LHCN-M2 (cell line): ENCODE measurements at regions not wholly inside any gene's neighbourhood (a gene's known extent, or its start where the extent isn't known, plus 50 kb on each side); places are given as distances from the start of the nearest gene placed in this dataset.
"Not testable (repeated sequence)": the region's sequence is repeated elsewhere in the genome, so short reads cannot be mapped to it uniquely, and the experiment has no call there.

ENCODE experiments used
- DNase-seq: peaks from one replicate; pipeline ENCODE4 v3.0.0-alpha.2; 2012; ENCODE audit warnings: low read depth

DNA sequence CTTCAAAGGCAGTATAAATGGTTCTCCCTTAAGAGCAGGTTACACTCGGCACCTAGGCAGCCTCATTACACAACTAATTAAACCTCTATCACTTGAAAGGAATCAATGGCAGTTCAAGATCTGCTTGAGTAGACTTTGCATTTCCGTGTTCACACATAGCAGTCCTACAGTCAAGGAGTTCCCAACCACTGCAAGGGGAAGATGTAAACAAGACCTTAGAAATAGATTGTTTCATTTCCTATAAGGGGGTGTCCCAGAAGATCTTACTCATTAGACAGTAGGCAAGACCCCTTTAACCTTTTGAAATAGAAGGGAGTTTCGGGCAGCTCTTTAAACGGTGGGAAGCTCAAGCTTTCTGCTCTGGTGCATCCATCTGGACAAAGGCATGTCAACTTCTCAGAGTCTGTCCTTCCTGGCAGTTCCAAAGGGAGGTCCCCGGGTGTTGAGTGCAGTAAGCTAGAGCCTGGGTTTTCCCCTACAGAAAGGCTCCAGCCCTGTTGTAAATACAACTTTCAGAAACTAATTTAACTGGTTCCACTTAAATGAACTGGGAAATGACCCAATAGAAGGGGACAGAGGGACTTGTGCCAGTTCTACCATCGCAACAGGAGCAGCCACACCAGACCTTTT, 150.8 kb downstream of the RBMX2 start:
- no peak for DNase-seq

DNA sequence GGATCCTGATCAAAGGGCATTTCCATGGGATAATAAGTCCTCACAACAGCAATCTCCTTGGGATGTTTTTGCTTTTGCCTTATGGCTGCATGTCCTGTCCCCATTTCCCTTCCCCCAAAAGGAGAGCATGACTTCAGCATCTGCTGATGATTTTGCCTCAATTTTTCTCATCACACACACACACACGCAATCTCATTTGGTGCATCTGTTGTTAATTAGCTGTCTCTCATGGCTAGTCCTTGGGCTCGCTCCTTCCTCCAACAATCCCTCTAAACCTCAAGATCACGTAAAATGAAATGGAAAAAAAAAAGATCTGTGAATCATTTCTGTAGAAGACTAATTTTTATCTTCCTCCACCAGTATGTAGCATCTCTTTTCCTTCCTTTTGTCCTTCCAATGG, 153.6 kb downstream of the RBMX2 start:
- DNase-seq = no peak

DNA sequence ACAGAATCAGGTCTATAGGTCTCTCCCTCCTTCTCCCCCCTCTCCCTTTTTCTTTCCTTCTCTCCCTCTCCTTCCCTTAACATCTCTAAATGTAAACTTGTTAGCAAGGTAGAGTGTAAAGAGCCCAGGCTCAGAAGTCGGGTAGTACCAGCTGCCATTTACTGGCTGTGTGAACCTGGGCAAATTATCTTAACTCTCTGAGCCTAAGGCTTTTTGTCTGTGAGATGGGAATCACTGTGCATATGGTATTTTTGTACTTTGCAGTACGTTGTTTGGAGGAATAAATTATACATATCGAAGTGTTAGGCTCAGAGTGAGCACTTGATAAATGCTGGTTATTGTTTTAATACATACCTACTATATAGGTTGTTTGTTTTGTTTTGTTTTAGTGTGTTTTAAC, 154.0 kb downstream of the RBMX2 start:
- no peak for DNase-seq

DNA sequence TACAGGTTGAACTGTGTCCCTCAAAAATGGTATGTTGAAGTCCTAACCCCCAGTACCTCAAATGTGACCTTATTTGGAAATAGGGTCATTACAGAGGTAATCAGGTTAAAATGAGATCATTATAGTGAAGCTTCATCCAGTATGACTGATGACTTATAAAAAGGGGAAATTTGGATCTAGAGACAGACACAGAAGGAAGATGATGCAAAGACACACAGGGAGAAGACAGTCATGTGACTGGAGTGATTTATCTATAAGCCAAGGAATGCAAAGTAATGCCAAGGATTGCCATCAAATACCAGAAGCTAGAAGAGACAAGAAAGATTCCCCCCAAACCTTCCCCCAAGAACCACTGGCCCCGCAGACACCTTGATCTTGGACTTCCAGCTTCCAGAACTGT, 155.2 kb downstream of the RBMX2 start:
- DNase-seq = no peak

DNA sequence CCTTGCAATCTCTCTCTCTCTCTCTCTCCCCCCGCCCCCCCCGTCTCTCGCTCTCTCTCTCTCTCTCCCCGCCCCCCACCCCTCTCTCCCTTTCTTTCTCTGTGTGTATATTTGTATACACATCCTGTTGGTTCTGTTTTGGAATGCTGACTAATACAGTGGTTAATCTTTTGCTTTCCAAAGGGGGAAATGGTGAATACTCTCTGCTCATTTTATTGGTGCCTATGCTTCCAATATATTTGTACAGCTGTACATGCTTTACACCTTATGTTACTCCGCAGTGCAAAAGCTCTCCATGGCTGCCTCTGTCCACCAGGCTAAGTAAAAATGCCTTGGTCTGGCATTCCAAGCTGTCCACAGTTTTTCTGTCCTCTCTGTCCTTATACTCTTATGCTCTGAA, 158.8 kb downstream of the RBMX2 start:
- no peak for DNase-seq

DNA sequence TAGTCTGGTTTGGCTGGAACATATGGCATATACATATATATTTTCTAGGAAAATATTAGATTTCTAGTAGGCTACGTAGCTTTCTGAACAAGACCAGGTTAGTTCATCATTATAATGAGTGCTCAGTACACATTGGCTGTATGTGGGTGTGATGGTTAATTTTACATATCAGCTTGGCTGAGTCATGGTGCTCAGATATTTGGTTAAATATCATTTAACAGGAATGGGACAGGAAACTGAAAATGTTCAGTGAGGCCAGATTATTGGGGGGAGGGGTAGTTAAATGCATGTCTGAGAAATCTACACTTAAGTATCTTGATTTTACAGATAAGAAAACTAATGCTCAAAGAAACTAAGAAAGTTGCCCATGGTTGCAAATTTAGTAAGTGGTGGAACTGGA, 160.1 kb downstream of the RBMX2 start:
- no peak for DNase-seq

DNA sequence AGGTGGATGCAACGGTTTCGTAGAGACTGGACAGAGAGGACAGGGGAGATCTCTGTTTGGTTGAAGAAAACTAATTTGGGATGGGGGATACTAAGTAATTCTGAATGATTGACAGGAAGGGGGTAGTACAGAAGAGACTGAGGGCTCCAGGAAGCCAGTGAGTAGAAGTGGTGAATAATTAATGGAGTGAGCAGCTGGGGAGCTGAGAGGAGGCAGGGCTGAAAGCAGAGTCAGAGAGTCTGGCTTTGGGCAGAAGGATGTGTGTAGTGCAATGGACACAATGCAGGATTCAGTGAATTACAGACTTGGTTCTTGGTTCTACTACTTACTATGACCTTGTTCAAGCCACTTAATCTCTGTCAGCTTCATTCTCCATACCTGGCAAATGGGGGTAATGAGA, 161.7 kb downstream of the RBMX2 start:
- DNase-seq = no peak

DNA sequence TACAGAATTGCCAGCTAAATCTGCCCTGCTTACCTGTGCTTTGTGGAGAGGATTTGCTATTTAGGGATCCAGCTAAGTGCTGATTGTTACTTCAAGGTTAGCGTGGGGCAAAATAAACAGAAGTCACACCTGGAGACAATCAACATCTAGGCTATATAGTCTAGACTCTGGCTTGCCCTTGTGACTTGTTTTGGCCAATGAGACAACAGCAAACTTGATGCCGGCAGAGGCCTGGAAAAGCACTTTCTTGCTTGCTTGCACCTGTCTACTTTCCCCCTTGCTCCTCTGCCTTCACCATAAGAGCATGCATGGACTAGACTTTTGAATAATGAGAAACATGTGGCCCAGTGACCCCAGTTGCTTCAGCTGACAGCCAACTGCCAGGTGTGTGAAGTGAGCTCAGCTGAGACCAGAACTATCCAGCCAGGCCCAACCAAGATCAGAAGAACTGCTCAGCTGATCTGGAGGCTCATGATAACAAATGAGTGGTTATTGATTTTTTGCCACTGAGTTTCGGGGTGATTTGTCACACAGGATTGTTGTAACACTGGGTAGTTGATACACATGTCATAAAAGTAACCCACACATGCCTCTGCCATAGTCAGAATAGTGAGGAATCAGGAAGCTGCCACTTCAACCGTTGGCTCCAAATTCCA, 164.4 kb downstream of the RBMX2 start:
- DNase-seq = no peak

DNA sequence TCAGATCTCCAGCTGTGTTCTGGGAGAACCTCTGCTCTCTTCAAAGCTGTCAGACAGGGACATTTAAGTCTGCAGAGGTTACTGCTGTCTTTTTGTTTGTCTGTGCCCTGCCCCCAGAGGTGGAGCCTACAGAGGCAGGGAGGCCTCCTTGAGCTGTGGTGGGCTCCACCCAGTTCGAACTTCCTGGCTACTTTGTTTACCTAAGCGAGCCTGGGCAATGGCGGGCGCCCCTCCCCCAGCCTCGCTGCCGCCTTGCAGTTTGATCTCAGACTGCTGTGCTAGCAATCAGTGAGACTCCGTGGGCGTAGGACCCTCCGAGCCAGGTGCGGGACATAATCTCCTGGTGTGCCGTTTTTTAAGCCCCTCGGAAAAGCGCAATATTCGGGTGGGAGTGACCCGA, 171.2 kb downstream of the RBMX2 start:
- DNase-seq = not testable (repeated sequence)
